ENCODE measurements at regions not wholly inside any gene's neighbourhood (a gene's known extent, or its start where the extent isn't known, plus 50 kb on each side); places are given as distances from the start of the nearest gene placed in this dataset.
A peak's percentile ranks its signal among the peaks of the same experiment; 100 is the strongest.

DNA sequence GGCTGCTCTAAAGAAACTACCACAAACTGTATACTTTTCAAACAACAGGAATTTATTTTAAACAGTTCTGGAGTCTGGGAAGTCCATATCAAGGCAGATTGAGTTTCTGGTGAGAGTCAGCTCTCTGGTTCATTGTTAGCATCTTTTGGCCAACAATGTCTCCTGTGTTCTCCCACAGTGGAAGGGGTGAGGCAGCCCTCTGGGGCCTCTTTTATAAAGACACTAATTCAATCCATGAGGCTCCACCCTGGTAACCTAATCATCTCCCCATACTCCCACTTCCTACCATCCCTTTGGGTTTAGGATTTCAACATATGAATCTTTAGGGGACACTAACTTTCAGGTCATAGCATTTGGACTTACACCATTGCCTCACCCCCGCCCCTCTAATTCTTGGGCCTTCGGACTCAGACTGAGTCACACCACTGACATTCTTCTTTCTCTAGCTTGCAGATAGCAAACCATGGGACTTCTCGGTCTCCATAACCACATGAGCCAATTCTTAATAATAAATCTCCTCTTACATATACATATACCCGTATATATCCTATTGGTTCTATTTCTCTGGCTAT lies 64.3 kb upstream of the ANTXRL start:
- Histone ChIP-seq H2AFZ (ENCODE audit: low read depth, low read length) (no peak overlapping the region), H3K9me3 (replicated peaks; ENCODE audit: control insufficient read depth, insufficient read depth, low read length) (no peaks in the 10 kb centered on the region), H3K36me3 (ENCODE audit: control insufficient read depth in 2 of 2, extremely low read depth in 1 of 2, insufficient read depth in 2 of 2, low read length in 2 of 2) (no peaks in the 10 kb centered on the region), H3K4me1 (ENCODE audit: control insufficient read depth, extremely low read depth, insufficient read depth, low read length) (no peaks in the 10 kb centered on the region), H4K20me1 (replicated peaks; ENCODE audit: control insufficient read depth, extremely low read depth, insufficient read depth, low read length) (no peaks in the 10 kb centered on the region), H3K4me2 (ENCODE audit: insufficient read depth, low read length) (no peak overlapping the region), H3K27ac (ENCODE audit: insufficient read depth, low read depth, low read length) (no peak overlapping the region), H3K9me1 (replicated peaks; ENCODE audit: control insufficient read depth, extremely low read depth, insufficient read depth, low read length) (no peaks in the 10 kb centered on the region), H3K79me2 (ENCODE audit: control insufficient read depth, insufficient read depth, low read length) (no peaks in the 10 kb centered on the region), H3K4me3 (replicated peaks in 1 of 3; ENCODE audit: insufficient read depth in 1 of 3, low read depth in 1 of 3, low read length in 3 of 3) (no peak overlapping the region), H3K27me3 (ENCODE audit: control insufficient read depth in 2 of 2, insufficient read depth in 2 of 2, low read length in 2 of 2) (no peaks in the 10 kb centered on the region), H3K9ac (replicated peaks; ENCODE audit: extremely low read depth, insufficient read depth, low read length) (no peak overlapping the region)
- dilution Hi-C loops (cut with MboI; ENCODE audit: extremely low pct_ligation_motif_present, low sequenced_read_pairs) (no loop called here), intact Hi-C loops (cut with micrococcal nuclease) (no loop called here)
- TF ChIP-seq JUN (IDR thresholded peaks at IDR 0.05; ENCODE audit: borderline replicate concordance, insufficient read depth, insufficient read length, low read depth), result no peak
- ChIA-PET CTCF (no interaction called here), POLR2A (interaction anchor here (0.6 kb wide), 1 partner anchor 172 kb away, joined by 4 read pairs; no protein-coding TSS in a partner anchor)
- no peak for FAIRE-seq
- no peak for DNase-seq (ENCODE audit: low read depth, low spot score)
- no TSS peak for BruUV-seq (replicated peaks)

DNA sequence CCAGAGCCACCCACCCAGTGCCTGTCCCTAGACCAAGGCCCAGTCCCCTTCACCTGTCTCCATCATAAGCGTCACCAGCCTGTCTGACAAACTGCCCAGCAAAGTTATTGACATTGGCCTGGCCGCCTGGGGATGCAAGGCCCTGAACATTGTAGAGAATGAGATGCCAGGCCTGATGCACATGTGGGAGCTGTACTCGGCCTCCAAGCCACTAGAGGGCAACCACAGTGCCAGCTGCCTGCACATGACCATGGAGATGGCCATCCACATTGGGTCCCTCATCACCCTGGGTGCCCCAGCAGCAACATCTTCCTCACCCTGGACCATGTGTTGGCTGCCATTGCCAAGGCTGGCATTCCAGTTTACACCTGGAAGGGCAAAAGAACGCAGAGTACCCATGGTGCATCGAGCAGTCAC lies 63.7 kb upstream of the ANTXRL start:
- Histone ChIP-seq H4K20me1 (replicated peaks; ENCODE audit: control insufficient read depth, extremely low read depth, insufficient read depth, low read length) (no peaks in the 10 kb centered on the region), H3K4me1 (ENCODE audit: control insufficient read depth, extremely low read depth, insufficient read depth, low read length) (no peaks in the 10 kb centered on the region), H3K79me2 (ENCODE audit: control insufficient read depth, insufficient read depth, low read length) (no peaks in the 10 kb centered on the region), H3K9me1 (replicated peaks; ENCODE audit: control insufficient read depth, extremely low read depth, insufficient read depth, low read length) (no peaks in the 10 kb centered on the region), H3K9ac (replicated peaks; ENCODE audit: extremely low read depth, insufficient read depth, low read length) (no peak overlapping the region), H2AFZ (ENCODE audit: low read depth, low read length) (no peak overlapping the region), H3K27me3 (ENCODE audit: control insufficient read depth in 2 of 2, insufficient read depth in 2 of 2, low read length in 2 of 2) (no peaks in the 10 kb centered on the region), H3K4me2 (ENCODE audit: insufficient read depth, low read length) (no peak overlapping the region), H3K36me3 (ENCODE audit: control insufficient read depth in 2 of 2, extremely low read depth in 1 of 2, insufficient read depth in 2 of 2, low read length in 2 of 2) (no peaks in the 10 kb centered on the region), H3K27ac (ENCODE audit: insufficient read depth, low read depth, low read length) (no peak overlapping the region), H3K4me3 (replicated peaks in 1 of 3; ENCODE audit: insufficient read depth in 1 of 3, low read depth in 1 of 3, low read length in 3 of 3) (no peak overlapping the region), H3K9me3 (replicated peaks; ENCODE audit: control insufficient read depth, insufficient read depth, low read length) (no peaks in the 10 kb centered on the region)
- DNase-seq (ENCODE audit: low read depth, low spot score) (no peak), FAIRE-seq (no peak)
- dilution Hi-C loops (cut with MboI; ENCODE audit: extremely low pct_ligation_motif_present, low sequenced_read_pairs), result no loop called here
- CTCF ChIA-PET, result no interaction called here
- BruUV-seq (replicated peaks), result no TSS peak
- POLR2A ChIA-PET, result interaction anchor here (0.6 kb wide), 1 partner anchor 171 kb away, joined by 4 read pairs; no protein-coding TSS in a partner anchor
- TF ChIP-seq, protein P1, sequence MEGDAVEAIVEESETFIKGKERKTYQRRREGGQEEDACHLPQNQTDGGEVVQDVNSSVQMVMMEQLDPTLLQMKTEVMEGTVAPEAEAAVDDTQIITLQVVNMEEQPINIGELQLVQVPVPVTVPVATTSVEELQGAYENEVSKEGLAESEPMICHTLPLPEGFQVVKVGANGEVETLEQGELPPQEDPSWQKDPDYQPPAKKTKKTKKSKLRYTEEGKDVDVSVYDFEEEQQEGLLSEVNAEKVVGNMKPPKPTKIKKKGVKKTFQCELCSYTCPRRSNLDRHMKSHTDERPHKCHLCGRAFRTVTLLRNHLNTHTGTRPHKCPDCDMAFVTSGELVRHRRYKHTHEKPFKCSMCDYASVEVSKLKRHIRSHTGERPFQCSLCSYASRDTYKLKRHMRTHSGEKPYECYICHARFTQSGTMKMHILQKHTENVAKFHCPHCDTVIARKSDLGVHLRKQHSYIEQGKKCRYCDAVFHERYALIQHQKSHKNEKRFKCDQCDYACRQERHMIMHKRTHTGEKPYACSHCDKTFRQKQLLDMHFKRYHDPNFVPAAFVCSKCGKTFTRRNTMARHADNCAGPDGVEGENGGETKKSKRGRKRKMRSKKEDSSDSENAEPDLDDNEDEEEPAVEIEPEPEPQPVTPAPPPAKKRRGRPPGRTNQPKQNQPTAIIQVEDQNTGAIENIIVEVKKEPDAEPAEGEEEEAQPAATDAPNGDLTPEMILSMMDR (IDR thresholded peaks at IDR 0.05; ENCODE audit: extremely low read depth in 1 of 2, insufficient read depth in 1 of 2, low read depth in 1 of 2, low read length in 2 of 2), result peak; percentile 11
- no peak for TF ChIP-seq EZH2 (IDR thresholded peaks at IDR 0.05; ENCODE audit: borderline replicate concordance, low read depth, low read length, severe bottlenecking)
- no peak for TF ChIP-seq MYC (IDR thresholded peaks at IDR 0.05; ENCODE audit: low read depth, low read length)
- intact Hi-C loops (cut with micrococcal nuclease), result no loop called here

Measured in endothelial cell of umbilical vein (primary cell).